ENCODE measurements at regions not wholly inside any gene's neighbourhood (a gene's known extent, or its start where the extent isn't known, plus 50 kb on each side); places are given as distances from the start of the nearest gene placed in this dataset.
"Not testable (repeated sequence)": the region's sequence is repeated elsewhere in the genome, so short reads cannot be mapped to it uniquely, and the experiment has no call there.

DNA sequence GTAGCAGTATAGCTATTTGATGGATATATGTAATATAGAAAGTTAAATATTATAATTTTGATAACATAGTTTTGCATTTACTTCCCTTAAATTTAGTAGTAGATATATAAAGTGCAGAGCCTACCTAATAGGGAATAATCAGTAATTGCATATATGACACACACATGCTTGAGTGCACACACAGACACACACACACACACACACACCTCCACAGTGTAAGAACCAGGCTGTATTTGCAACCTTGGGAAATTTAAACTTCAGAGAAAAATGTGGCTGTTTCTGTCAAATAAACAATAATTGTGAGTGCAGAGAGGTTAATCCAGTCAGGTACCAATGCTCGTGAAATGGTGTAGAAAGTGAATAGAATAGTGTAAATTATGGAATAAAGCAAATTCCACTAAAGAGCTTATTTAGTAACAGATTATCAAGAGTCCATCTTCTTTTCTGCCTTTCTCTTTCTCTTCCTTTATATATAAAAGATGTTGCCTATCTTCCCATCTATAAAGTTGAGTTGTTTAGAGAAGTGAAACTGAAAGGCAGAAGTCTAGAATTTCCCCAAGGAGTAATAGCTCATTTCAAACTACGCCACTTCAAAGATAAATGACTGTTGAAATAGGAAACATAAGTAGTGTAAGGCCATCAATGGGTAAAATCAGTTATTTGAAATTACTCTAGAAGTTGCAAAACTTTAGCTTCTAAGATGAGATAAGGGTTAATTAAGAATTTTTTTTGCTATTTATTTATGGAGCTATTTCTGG lies 273.7 kb downstream of the SRGAP2C start:
- no peak overlapping the region for H3K4me3 ChIP-seq (ENCODE audit: low read depth, poor library complexity, severe bottlenecking)
- WGBS, 2 donors, result 51 to 54% methylated on average over 2 of the region's 2 CpGs
- DNase-seq (ENCODE audit: low spot score in 2 of 2), result no peak
- intact Hi-C loops (cut with DNase I; ENCODE audit: low total_unique reads), result no loop called here
- TF ChIP-seq, protein P1, sequence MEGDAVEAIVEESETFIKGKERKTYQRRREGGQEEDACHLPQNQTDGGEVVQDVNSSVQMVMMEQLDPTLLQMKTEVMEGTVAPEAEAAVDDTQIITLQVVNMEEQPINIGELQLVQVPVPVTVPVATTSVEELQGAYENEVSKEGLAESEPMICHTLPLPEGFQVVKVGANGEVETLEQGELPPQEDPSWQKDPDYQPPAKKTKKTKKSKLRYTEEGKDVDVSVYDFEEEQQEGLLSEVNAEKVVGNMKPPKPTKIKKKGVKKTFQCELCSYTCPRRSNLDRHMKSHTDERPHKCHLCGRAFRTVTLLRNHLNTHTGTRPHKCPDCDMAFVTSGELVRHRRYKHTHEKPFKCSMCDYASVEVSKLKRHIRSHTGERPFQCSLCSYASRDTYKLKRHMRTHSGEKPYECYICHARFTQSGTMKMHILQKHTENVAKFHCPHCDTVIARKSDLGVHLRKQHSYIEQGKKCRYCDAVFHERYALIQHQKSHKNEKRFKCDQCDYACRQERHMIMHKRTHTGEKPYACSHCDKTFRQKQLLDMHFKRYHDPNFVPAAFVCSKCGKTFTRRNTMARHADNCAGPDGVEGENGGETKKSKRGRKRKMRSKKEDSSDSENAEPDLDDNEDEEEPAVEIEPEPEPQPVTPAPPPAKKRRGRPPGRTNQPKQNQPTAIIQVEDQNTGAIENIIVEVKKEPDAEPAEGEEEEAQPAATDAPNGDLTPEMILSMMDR (IDR thresholded peaks at IDR 0.05), result no peak
- no peak for TF ChIP-seq POLR2A (IDR thresholded peaks at IDR 0.05)

DNA sequence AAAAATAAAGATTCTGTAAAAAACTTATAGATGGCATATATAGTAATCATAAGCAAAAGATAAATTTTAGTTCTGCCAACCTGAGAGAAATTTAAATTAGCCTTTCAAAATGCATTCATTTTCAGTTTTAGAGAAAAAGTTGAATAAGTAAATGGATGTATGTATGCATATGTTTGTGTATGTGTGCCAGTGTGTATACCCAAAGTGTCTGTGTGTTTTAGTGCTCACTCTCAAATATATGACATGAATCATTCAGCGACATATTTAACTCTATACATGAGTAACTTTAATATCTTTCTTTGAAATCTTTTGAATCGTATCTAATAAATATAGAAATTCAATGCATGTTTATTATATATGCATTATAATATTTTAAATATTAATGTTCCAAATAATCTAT lies 274.5 kb downstream of the SRGAP2C start:
- TF ChIP-seq POLR2A (IDR thresholded peaks at IDR 0.05), result no peak
- TF ChIP-seq, protein P1 (IDR thresholded peaks at IDR 0.05), result no peak
- WGBS, 2 donors, result 77 to 80% methylated on average over 2 of the region's 2 CpGs
- H3K4me3 ChIP-seq (ENCODE audit: low read depth, poor library complexity, severe bottlenecking), result no peak overlapping the region
- intact Hi-C loops (cut with DNase I; ENCODE audit: low total_unique reads), result no loop called here
- no peak for DNase-seq (ENCODE audit: low spot score in 2 of 2)

DNA sequence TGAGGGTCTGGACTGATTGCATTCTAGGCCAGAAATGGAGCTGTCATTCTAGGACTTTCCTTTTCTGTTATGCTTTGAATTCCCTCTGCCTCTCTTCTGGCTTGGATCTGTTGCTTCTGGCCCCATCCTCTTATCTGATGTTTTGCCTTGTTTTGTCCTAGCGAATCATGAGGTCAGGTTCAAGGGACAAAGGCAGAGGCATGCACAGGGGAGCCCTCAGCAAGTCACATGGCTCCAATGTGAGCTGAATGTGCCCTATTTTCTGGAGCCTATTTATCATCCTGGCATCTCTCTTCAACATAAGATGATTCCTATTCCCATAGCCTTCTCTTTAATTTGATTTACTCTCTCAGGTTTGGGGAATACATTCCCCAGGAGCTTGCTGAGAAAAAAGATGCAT lies 284.6 kb downstream of the SRGAP2C start:
- WGBS, 2 donors, result 82 to 94% methylated on average over 1 of the region's 1 CpG
- intact Hi-C loops (cut with DNase I; ENCODE audit: low total_unique reads), result not testable (repeated sequence)

DNA sequence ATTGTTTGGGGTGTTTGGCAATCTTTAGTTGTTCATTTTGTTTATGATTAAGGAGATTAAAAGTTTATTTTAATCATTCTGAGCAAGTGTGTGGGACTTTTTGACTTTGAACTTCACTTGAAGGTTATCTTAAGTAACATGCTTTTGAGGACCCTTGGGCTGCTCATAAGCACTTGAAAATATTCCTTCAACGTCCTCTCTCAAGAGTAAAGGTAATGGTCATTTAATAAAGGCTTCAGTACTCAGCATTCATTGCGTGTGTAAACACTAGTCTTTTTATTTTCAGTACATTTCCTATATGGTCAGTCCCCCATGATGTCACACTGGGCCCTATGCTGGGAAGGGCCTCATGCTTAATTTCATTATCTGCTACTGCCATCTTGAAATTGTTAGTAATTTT lies 285.6 kb downstream of the SRGAP2C start:
- WGBS, 2 donors, result 86% methylated on average over 2 of the region's 2 CpGs
- intact Hi-C loops (cut with DNase I; ENCODE audit: low total_unique reads); H3K4me3 ChIP-seq (ENCODE audit: low read depth, poor library complexity, severe bottlenecking); DNase-seq (ENCODE audit: low spot score in 2 of 2): not testable (repeated sequence)

More for the DNA sequence above, 284.6 kb downstream of the SRGAP2C start:
- H3K4me3 ChIP-seq (ENCODE audit: low read depth, poor library complexity, severe bottlenecking); DNase-seq (ENCODE audit: low spot score in 2 of 2): not testable (repeated sequence)

DNA sequence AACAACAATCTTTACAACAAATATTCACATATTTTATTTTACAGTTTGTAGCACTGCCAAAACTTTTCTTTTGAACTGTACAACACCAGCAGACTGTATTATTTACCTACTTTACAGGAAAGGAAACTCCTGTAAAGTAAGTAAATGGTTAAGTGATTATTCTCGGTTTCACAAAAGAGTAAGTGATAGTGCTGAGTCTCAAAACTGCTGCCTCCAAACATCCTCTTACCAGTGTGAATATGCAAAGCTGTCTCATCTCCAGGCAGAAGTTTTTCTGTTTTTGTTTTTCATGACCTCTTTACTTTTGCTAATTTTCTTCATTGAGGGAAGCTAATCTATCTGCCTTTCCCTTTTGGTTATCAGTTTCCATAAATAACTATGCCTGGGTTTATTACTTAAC lies 286.7 kb downstream of the SRGAP2C start:
- DNase-seq (ENCODE audit: low spot score in 2 of 2), result no peak
- TF ChIP-seq POLR2A (IDR thresholded peaks at IDR 0.05), result no peak
- TF ChIP-seq, protein P1 (IDR thresholded peaks at IDR 0.05), result no peak
- intact Hi-C loops (cut with DNase I; ENCODE audit: low total_unique reads), result no loop called here
- no peak overlapping the region for H3K4me3 ChIP-seq (ENCODE audit: low read depth, poor library complexity, severe bottlenecking)
- 26 to 48% methylated on average over 1 of the region's 1 CpG for WGBS, 2 donors

DNA sequence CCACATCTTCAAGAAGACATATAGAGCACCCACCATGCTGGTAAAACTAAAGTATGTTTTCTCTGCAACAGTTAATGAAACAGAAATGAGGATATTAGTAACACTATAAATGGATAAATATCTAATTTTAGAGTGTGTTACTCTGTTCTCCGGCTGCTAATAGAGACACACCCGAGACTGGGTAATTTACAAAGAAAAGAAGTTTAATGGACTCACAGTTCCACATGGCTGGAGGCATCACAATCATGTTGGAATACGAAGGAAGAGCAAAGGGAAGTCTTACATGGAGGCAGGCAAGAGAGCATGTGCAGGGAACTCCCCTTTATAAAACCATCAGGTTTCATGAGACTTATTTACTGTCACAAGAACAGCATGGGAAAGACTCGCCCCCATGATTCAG lies 287.2 kb downstream of the SRGAP2C start:
- WGBS, 2 donors, result 59 to 60% methylated on average over 4 of the region's 4 CpGs
- intact Hi-C loops (cut with DNase I; ENCODE audit: low total_unique reads), result no loop called here
- no peak for TF ChIP-seq POLR2A (IDR thresholded peaks at IDR 0.05)
- TF ChIP-seq, protein P1 (IDR thresholded peaks at IDR 0.05), result no peak
- no peak for DNase-seq (ENCODE audit: low spot score in 2 of 2)
- no peak overlapping the region for H3K4me3 ChIP-seq (ENCODE audit: low read depth, poor library complexity, severe bottlenecking)

DNA sequence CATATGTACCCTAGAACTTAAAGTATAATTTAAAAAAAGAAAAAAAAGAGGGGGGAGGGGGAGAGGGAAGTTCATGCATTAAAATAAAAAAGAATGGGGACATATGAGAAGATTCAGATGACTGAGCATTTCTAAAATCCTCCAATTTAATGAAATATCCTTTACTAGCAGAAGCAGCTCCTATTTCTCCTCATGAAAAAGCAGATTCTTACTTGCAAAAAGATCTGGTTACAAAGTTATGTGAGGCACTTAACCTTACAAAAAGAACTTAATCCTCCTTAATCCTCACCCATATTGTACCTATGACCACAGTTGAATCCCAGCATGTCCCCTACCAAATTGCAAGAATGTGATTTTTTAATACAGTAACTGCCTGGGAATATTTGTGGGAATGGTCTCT lies 298.5 kb downstream of the SRGAP2C start:
- TF ChIP-seq, protein P1 (IDR thresholded peaks at IDR 0.05), result no peak
- no peak for TF ChIP-seq POLR2A (IDR thresholded peaks at IDR 0.05)
- no peak for DNase-seq (ENCODE audit: low spot score in 2 of 2)
- H3K4me3 ChIP-seq (ENCODE audit: low read depth, poor library complexity, severe bottlenecking), result no peak overlapping the region
- intact Hi-C loops (cut with DNase I; ENCODE audit: low total_unique reads), result no loop called here
